Occipital lobe (tissue), 1 donor: ENCODE measurements at regions not wholly inside any gene's neighbourhood (a gene's known extent, or its start where the extent isn't known, plus 50 kb on each side); places are given as distances from the start of the nearest gene placed in this dataset.
"Not testable (repeated sequence)": the region's sequence is repeated elsewhere in the genome, so short reads cannot be mapped to it uniquely, and the experiment has no call there.

Experiments used
- DNase-seq: peaks from one replicate; lab custom pipeline; 2025; lab: John Stamatoyannopoulos, UW

- DNase-seq = not testable (repeated sequence)
Measured at GRCh38 chr2:228425411-228426060, 244.0 kb upstream of the SPHKAP start.

GRCh38 chr2:228417956-228418355 lies 236.5 kb upstream of the SPHKAP start:
- DNase-seq = no peak

GRCh38 chr2:228417526-228417925 lies 236.0 kb upstream of the SPHKAP start:
- DNase-seq = no peak

GRCh38 chr2:228410061-228410460 lies 228.6 kb upstream of the SPHKAP start:
- DNase-seq = no peak

GRCh38 chr2:228409493-228409892 lies 228.0 kb upstream of the SPHKAP start:
- no peak for DNase-seq

- DNase-seq = no peak
Measured at GRCh38 chr2:228408529-228409227, 227.2 kb upstream of the SPHKAP start.

- DNase-seq = no peak
Measured at GRCh38 chr2:228407821-228408220, 226.3 kb upstream of the SPHKAP start.

GRCh38 chr2:228401065-228401912 lies 219.8 kb upstream of the SPHKAP start:
- no peak for DNase-seq

- no peak for DNase-seq
Measured at GRCh38 chr2:228387776-228388175, 206.3 kb upstream of the SPHKAP start.

GRCh38 chr2:228378696-228379425 lies 197.4 kb upstream of the SPHKAP start:
- DNase-seq = no peak

GRCh38 chr2:228378233-228378632 lies 196.7 kb upstream of the SPHKAP start:
- DNase-seq = no peak

- no peak for DNase-seq
Measured at GRCh38 chr2:228377533-228377932, 196.0 kb upstream of the SPHKAP start.

- DNase-seq = no peak
Measured at GRCh38 chr2:228374741-228375140, 193.3 kb upstream of the SPHKAP start.

GRCh38 chr2:228373191-228373590 lies 191.7 kb upstream of the SPHKAP start:
- DNase-seq = no peak

GRCh38 chr2:228372212-228372611 lies 190.7 kb upstream of the SPHKAP start:
- no peak for DNase-seq

GRCh38 chr2:228369400-228370031 lies 188.0 kb upstream of the SPHKAP start:
- DNase-seq = no peak

GRCh38 chr2:228367356-228367755 lies 185.9 kb upstream of the SPHKAP start:
- DNase-seq = no peak

- no peak for DNase-seq
Measured at GRCh38 chr2:228359473-228359872, 178.0 kb upstream of the SPHKAP start.

- no peak for DNase-seq
Measured at GRCh38 chr2:228355897-228356296, 174.4 kb upstream of the SPHKAP start.

- DNase-seq = not testable (repeated sequence)
Measured at GRCh38 chr2:228352980-228353379, 171.5 kb upstream of the SPHKAP start.

- no peak for DNase-seq
Measured at GRCh38 chr2:228352048-228352447, 170.6 kb upstream of the SPHKAP start.
